OCI-LY3 (cell line): ENCODE measurements at regions not wholly inside any gene's neighbourhood (a gene's known extent, or its start where the extent isn't known, plus 50 kb on each side); places are given as distances from the start of the nearest gene placed in this dataset.

ENCODE experiments used
- H2AFZ ChIP-seq: fragments of 200-600, 300-600 bp; shearing (Covaris generic); 2 replicates; pipeline ENCODE4 v1.6.0; 2014; ENCODE audit warnings: antibody characterized with exemption, low read depth, low read length
- H3K27ac ChIP-seq: fragments of 200-600, 300-600 bp; sonication (generic); 2 replicates; pipeline ENCODE4 v1.5.1; 2014; ENCODE audit warnings: mild to moderate bottlenecking, low read length, moderate library complexity, mixed read lengths
- H3K27me3 ChIP-seq: fragments of 200-600, 300-600 bp; sonication (generic); 2 replicates; pipeline ENCODE4 v1.6.1; 2014; ENCODE audit warnings: low read depth, low read length, mixed read lengths
- H3K36me3 ChIP-seq: fragments of 200-600, 300-600 bp; sonication (generic); replicated peaks from 2 replicates; pipeline ENCODE3; 2014; ENCODE audit warnings: low read depth, low read length, mixed read lengths
- H3K4me1 ChIP-seq: fragments of 300-600, 200-600 bp; sonication (generic); 2 replicates; pipeline ENCODE4 v1.6.1; 2014; ENCODE audit warnings: low read length, mixed read lengths
- H3K4me2 ChIP-seq: fragments of 200-600, 300-600 bp; sonication (generic); 2 replicates; pipeline ENCODE4 v1.6.1; 2014; ENCODE audit warnings: low read length, mixed read lengths
- H3K4me3 ChIP-seq: fragments of 300-600, 200-600 bp; sonication (generic); 2 replicates; pipeline ENCODE4 v1.5.1; 2014; ENCODE audit warnings: antibody characterized with exemption, mild to moderate bottlenecking, low read length, moderate library complexity
- H3K79me2 ChIP-seq: fragments of 300-600, 200-600 bp; shearing (Covaris generic); 2 replicates; pipeline ENCODE4 v1.6.1; 2014; ENCODE audit warnings: mild to moderate bottlenecking, low read length, mixed read lengths
- H3K9ac ChIP-seq: fragments of 300-600, 200-600 bp; shearing (Covaris generic); 2 replicates; pipeline ENCODE4 v1.6.0; 2014; ENCODE audit warnings: mild to moderate bottlenecking, low read length, moderate library complexity
- H3K9me3 ChIP-seq: fragments of 200-600, 300-600 bp; shearing (Covaris generic); 2 replicates; pipeline ENCODE4 v1.6.1; 2014; ENCODE audit warnings: low read length, mixed read lengths; ENCODE audit not compliant: insufficient read depth
- H4K20me1 ChIP-seq: fragments of 200-600, 300-600 bp; sonication (generic); 2 replicates; pipeline ENCODE4 v1.6.1; 2016; ENCODE audit warnings: low read length, mixed read lengths; ENCODE audit not compliant: insufficient read depth
- EZH2phosphoT487 ChIP-seq: fragments of 200-600 bp; shearing (Covaris generic); IDR thresholded peaks from 2 replicates; pipeline ENCODE4 v1.6.1; 2018; ENCODE audit warnings: antibody characterized with exemption, mixed run types, low read depth
- TF ChIP-seq, protein P1 (sequence below): fragments of 200-600, 300-600 bp; sonication (generic); IDR thresholded peaks from 2 replicates; pipeline ENCODE4 v1.5.1; 2014; ENCODE audit warnings: antibody characterized with exemption, low read length, low read depth

DNA sequence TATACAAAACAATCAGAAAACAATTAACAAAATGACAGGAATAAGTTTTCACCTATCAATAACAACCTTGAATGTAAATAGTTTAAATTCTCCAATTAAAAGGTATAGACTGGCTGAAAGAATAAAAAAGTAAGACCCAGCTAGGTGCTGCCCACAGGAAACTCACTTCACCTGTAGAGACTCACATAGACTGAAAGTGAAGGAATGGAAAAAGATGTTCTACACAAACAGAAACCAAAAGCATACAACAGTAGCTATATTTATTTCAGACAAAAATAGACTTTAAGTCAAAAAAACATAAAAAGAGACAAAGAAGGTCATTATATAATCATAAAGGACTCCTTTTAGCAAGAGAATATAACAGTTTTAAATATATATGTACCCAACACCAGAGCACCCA is 152.4 kb upstream of the PWP1 start:
- Histone ChIP-seq H4K20me1 (no peaks in the 10 kb centered on the region), H2AFZ (no peak overlapping the region), H3K9me3 (no peaks in the 10 kb centered on the region), H3K27me3 (peaks cover 12% of the 10 kb centered on the region; the same call in 1 of the 2 replicates), H3K4me3 (no peak overlapping the region), H3K9ac (no peak overlapping the region), H3K27ac (no peak overlapping the region), H3K4me1 (no peaks in the 10 kb centered on the region), H3K79me2 (no peaks in the 10 kb centered on the region), H3K36me3 (no peaks in the 10 kb centered on the region), H3K4me2 (no peak overlapping the region)
- TF ChIP-seq, protein P1, sequence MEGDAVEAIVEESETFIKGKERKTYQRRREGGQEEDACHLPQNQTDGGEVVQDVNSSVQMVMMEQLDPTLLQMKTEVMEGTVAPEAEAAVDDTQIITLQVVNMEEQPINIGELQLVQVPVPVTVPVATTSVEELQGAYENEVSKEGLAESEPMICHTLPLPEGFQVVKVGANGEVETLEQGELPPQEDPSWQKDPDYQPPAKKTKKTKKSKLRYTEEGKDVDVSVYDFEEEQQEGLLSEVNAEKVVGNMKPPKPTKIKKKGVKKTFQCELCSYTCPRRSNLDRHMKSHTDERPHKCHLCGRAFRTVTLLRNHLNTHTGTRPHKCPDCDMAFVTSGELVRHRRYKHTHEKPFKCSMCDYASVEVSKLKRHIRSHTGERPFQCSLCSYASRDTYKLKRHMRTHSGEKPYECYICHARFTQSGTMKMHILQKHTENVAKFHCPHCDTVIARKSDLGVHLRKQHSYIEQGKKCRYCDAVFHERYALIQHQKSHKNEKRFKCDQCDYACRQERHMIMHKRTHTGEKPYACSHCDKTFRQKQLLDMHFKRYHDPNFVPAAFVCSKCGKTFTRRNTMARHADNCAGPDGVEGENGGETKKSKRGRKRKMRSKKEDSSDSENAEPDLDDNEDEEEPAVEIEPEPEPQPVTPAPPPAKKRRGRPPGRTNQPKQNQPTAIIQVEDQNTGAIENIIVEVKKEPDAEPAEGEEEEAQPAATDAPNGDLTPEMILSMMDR: no peak
- no peak for TF ChIP-seq EZH2phosphoT487

DNA sequence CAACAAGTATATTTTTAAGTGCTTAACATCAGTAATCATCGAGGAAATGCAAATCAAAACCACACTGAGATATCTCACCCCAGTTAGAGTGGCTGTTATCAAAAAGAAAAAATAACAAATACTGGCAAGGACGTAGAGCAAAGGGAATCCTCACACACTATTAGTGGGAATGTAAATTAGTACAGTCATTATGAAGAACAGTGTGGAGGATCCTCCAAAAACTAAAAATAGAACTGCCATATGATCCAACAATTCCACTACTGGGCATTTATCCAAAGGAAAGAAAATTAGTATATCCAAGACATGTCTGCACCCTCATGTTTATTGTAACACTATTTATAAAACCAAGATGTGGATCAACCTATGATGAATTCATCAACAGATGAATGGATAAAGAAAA is 149.0 kb upstream of the PWP1 start:
- no peak overlapping the region for H2AFZ ChIP-seq
- no peaks in the 10 kb centered on the region for H3K4me1 ChIP-seq
- H3K36me3 ChIP-seq: no peaks in the 10 kb centered on the region
- no peak overlapping the region for H3K9ac ChIP-seq
- H3K27me3 ChIP-seq: peaks cover 7% of the 10 kb centered on the region; the same call in 1 of the 2 replicates
- H3K4me3 ChIP-seq: no peak overlapping the region
- H3K9me3 ChIP-seq: no peaks in the 10 kb centered on the region
- no peak overlapping the region for H3K27ac ChIP-seq
- H3K79me2 ChIP-seq: no peaks in the 10 kb centered on the region
- TF ChIP-seq EZH2phosphoT487: no peak
- TF ChIP-seq, protein P1: no peak
- H4K20me1 ChIP-seq: no peaks in the 10 kb centered on the region
- no peak overlapping the region for H3K4me2 ChIP-seq

DNA sequence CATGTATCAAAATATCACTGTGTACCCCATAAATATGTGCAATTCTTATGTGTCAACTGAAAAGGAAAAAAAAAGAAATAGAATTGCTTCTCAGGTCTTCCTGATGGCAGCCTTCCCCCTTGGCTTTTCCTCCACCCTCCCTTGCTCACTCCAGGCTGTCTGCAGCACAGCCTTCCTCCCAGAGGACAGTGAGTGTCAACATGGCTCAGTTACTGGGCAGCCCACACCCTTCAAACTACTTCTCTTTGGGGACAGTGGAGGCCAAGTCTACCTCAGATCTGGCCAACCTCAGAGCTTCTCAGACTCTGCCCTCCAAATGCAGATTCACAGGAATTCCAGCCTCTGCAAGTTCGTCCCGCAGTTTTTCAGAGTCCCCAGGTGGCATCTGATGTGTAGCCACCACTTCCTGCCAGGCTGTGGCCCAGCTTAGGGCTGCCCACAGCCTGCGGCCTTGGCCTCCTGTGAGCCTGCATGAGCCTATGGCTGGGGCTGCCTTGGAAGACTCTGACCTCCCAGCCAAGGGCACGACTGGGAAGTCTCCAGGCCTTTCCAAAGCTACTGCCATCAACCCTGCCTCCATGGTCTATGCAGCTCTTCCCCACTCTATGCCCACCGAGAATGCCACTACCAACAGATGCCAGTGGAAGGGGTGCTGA is 148.0 kb upstream of the PWP1 start:
- Histone ChIP-seq H3K4me1 (no peaks in the 10 kb centered on the region), H3K27me3 (peaks cover 7% of the 10 kb centered on the region; the same call in 1 of the 2 replicates), H3K9me3 (no peaks in the 10 kb centered on the region), H3K27ac (no peak overlapping the region), H2AFZ (no peak overlapping the region), H3K36me3 (no peaks in the 10 kb centered on the region), H4K20me1 (no peaks in the 10 kb centered on the region), H3K4me3 (no peak overlapping the region), H3K4me2 (no peak overlapping the region), H3K9ac (no peak overlapping the region), H3K79me2 (no peaks in the 10 kb centered on the region)
- TF ChIP-seq, protein P1: no peak
- TF ChIP-seq EZH2phosphoT487: no peak

DNA sequence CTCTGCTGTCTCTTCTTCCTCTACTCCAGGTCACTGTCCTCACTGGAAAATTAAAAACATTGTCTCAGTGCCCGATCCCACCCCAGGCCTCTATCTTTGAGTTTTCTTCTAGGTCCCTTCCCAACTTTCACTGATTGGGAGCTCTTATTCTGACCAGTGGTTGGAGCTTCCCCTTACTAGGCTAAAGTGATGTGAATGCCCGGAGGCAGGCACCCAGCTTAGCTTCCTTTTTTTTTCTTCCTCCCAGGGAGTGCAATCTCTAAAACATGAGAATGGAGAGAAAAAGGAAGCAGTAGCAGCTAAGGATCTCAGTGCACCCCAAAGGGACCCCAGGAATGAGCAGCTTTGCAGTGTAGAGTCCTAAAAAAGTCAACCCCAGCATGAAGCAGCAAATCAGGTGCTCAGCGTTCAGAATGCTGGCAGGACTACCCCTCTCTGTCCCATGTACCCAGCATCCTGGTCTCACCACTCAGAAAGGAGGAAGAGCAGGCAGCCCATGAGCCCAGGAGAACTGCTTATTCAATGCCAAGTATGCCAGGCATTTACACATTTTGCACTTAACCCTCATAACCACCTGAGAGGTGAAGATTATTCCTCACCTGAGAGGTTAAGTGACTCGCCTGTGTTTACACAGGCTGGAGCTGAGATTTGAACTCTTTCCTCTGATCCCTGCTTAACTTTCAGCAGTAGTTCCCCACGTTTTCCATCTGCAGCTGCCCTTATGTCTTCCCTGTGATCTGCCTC is 146.2 kb upstream of the PWP1 start:
- no peak overlapping the region for H3K9ac ChIP-seq
- no peak overlapping the region for H2AFZ ChIP-seq
- TF ChIP-seq, protein P1: no peak
- H3K79me2 ChIP-seq: no peaks in the 10 kb centered on the region
- no peak overlapping the region for H3K4me2 ChIP-seq
- H4K20me1 ChIP-seq: no peaks in the 10 kb centered on the region
- H3K4me1 ChIP-seq: no peaks in the 10 kb centered on the region
- peaks cover 7% of the 10 kb centered on the region; the same call in 1 of the 2 replicates for H3K27me3 ChIP-seq
- H3K4me3 ChIP-seq: no peak overlapping the region
- no peak overlapping the region for H3K27ac ChIP-seq
- no peaks in the 10 kb centered on the region for H3K36me3 ChIP-seq
- H3K9me3 ChIP-seq: no peaks in the 10 kb centered on the region
